ENCODE measurements at regions not wholly inside any gene's neighbourhood (a gene's known extent, or its start where the extent isn't known, plus 50 kb on each side); places are given as distances from the start of the nearest gene placed in this dataset.
A peak's percentile ranks its signal among the peaks of the same experiment; 100 is the strongest.
"Not testable (repeated sequence)": the region's sequence is repeated elsewhere in the genome, so short reads cannot be mapped to it uniquely, and the experiment has no call there.

DNA sequence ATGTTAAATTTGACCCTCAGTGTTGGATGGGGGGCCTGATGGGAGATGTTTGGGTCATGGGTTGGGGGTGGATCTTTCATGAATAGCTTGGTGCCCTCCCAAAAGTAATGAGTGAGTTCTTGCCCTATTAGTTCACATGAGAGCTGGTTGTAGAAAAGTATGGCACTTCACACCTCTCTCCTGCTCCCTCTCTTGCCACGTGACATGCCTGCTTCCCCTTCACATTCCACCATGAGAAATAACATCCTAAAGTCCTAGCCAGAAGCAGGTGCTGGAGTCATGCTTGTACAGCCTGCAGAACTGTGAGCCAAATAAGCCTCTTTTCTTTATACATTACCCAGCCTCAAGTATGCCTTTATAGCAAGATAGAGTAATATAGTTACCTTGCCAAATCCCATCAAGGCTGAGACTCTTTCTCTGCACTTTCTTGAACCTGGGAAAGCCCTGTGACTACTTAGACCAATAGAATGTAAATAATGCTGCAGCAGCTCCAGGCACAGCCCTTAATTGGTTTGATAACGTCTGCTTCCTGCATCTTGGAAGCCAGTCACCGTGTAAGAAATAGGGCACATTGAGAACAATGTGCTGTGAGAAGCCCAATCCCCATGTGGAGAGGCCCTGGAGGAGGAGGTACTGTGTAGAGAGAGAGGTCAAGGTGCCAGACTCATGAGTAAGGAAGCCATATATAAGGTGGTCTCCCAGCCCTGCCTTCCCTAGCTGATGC is 88.0 kb upstream of the NAMPT start:
- DNase-seq, result no peak

DNA sequence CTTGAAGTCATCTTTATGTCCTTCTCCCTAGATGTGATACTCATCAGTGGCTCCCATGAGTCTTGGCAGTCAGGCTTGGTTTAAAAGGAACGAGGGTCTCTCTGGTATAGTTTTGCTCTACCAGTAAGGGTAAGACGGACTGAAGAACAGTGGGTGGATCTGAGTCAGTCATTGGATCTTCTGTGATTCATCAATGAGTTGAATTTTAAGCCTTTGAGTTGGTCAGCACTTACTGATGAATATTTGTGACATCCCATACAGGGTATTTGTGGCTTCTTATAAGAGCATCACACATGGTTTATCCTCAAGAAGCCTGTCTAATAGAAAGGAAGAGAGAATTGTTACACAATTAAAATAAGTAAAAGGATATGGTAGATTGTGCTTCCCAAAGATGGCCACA is 87.3 kb upstream of the NAMPT start:
- no peak for DNase-seq

DNA sequence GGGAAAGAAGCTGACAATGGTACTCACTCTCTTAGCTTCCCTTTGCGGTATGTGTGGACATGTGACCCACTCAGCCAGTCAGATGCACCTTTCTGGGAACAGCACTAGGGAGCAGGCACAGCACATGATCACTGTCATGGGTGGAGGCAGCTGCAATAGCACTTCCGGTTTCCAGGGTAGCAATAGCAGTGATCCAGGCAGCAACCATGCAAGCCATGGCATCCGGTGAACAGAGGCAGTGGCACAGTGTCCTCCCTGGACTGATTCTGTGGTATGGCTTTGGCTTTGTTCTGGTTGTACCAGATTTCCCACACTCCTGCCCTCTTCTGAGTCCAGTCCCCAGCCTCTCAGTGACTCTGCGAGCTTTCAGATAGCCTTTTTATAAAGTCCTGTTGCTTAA is 86.8 kb upstream of the NAMPT start:
- DNase-seq, result no peak

DNA sequence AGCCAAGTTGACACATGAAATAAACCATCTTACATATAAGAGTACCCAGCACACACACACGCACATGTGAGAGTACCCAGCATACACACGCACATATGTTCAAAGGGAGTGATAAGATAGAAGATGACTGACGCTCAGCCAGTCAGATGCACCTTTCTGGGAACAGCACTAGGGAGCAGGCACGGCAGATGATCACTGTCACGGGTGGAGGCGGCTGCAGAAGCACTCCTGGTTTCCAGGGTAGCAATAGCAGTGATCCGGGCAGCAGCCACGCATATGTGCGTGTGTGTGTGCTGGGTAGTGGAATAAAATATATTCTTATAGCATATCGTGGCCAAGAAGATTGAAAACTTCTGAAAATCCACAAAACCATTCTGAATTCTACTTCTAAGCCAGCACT is 85.8 kb upstream of the NAMPT start:
- DNase-seq, result no peak

DNA sequence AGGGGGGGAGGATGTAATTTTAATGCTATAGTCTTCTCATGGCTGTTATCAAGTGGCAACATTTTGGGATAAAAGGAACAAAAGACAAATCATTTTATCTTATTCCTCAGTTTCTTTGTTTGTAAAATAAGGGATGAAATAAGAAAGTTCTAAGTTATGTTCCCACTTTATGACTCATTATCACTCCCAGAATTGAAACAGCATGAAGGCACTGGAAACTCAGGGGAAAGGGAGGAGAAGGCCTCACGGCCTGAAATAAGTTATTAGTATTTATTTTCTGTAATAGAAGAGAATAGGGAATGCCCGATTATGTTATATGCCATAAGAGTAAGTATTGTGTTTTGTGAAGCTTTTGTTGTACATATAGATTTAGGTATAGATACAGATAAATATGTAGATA is 85.0 kb upstream of the NAMPT start:
- no peak for DNase-seq

DNA sequence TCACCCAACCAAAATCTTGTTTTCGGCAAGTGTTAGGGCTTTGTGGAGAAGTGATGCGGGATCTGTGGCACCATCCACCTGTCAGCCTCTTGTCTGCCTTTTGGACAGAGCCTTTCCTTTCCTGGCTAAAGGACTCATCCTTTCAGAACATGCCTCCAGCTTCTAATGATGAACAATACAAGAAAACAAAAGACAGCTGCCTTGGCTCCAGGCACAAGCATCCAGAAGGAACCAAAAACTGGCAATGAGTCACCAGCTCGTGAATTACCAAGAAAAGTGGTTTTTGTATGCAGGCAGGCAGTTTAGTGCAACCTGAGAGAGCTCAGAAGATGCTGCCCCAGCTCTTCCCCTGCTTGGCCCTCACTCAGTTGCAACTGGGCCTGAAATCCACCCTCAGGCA is 84.6 kb upstream of the NAMPT start:
- no peak for DNase-seq

DNA sequence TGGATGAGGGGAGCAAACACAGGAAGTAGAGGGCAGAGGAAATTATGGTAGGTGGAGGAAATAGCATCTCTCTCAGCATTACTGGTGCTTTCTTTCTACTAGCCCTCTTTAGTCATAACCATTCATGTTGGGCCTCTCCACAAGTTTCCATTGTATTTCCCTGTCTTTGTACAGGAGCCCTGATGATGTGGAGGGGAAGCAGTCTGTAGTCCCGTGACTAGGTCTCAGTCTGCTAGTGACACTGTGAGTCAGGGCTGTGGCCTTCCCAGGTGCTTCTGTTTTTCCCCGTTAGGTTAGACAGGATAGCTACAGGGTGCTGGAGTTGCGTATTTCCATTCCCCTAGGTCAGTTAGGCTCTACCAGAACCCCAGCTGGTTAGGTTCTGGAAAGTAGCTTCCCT is 82.9 kb upstream of the NAMPT start:
- DNase-seq, result no peak

DNA sequence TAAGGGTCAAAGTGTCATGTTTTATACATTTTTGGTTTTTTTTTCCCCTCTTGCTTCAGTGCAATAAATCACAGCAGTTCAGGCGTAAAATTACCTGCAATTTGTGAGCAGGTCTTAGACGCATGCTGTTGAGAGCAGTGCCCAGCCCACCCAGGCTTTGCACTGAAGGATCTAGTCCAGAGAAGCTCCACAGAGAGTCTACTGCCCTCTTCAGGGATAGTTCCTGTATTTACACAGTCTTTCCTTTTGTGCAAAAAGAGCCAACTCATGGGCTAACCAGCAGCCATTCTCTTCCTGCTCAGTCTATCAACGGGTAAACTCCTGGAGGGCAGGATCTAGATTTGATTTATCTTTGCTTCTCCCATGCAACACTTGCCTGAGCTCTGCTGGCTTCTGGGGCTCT is 82.2 kb upstream of the NAMPT start:
- no peak for DNase-seq

DNA sequence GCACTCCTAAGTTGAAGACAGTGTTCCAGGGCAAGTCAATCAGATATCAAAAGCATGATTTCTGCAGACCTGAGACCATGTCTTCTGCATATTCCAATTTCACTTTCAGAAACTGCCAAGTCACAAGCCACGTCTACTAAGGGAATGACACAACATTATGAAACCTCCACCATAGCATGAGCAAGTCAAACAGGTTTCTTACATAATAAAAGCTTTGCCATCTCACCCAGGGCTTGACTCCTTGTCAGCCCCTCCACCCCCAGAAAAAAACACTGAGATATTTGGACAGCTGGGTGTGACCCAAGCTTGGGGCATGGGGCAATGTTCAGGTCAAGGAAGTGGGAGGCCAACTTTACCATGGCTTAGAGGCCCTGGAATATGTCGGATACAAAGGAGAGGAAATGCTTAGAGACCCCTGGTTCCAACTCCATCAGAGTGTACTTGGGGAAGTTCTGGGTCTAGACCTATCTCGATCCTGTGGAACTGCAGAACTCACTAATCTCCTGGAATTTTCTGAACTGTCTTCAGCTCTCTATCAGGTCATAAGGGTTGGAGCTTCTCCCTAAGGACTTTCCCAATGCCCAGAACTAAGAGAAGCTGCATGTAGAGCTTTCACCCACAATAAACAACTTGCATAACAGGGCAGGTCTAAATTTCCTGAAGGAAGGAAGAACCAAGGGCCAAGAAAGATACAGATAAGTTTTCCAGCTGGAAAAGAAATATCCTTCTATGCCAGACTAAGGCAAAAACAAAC is 80.6 kb upstream of the NAMPT start:
- no peak for DNase-seq

DNA sequence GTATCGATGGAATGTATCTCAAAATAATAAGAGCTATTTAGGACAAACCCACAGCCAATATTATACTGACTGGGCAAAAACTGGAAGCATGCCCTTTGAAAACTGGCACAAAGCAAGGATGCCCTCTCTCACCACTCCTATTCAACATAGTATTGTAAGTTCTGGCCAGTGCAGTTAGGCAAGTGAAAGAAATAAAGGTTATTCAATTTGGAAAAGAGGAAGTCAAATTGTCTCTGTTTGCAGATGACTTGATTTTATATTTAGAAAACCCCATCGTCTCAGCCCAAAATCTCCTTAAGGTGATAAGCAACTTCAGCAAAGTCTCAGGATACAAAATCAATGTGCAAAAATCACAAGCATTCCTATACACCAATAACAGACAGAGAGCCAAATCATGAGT is 77.7 kb upstream of the NAMPT start:
- not testable (repeated sequence) for DNase-seq

DNA sequence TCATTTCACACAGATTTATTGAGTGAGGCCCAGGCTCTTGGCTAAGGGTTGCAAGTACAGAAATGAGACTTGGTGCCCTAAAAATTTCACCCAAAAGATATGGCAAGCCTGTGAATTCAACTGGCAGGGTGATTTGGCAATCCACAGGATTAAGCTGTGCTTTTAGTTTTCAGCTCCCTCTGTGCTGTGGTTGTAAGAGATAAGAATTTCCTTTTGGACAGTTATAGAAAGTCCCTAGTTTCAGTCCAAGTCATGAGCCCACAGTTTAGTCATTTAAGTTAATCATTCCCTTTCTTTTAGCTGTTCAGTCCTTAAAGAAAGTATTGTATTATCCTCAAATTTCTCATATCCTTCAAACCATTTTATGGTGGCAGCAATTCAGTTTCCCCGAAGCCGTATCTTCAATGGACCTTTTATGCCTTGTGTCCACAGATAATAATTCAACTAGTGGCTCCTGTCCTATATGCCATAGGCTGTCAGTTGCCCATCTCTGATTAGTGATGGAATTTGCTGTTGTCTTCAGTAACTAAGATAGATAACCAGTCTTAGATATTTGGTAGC is 73.4 kb upstream of the NAMPT start:
- DNase-seq, result no peak

DNA sequence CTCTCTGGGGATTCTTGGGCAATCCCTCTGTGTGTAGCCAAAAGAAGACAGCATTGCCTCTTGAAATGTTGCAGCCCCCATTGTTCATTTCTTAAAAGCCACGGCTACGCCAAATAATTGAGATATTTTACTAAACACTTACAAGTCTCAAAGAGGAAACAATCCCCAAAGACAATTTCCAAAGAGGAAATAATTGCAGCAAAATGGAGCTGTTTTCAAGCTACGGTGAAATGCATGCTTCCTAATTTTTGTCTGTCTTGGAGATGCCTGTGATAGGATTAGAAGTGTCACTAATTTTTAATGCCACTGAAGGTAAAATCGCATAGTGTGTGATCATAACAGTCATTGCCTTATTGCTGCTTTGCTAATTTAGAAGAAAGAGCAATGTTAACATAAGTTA is 72.9 kb upstream of the NAMPT start:
- DNase-seq, result no peak

DNA sequence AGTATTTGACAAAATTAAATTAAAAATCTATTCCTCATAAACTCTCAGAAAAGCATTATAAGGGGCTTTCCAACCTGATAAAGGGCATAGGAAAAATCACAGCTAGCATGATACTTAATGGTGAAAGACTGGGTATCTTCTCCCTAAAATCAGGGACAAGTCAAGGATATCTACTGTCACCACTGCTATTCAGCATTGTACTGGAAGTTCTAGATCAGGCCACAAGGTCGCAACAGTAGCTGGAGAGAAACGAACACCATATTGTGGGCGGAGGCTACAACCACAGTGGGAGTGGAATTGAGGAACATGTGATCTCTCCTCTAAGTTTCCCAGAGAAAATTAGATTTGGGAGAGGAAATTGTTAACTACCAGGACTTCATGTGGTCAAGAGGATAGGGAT is 70.0 kb upstream of the NAMPT start:
- no peak for DNase-seq

DNA sequence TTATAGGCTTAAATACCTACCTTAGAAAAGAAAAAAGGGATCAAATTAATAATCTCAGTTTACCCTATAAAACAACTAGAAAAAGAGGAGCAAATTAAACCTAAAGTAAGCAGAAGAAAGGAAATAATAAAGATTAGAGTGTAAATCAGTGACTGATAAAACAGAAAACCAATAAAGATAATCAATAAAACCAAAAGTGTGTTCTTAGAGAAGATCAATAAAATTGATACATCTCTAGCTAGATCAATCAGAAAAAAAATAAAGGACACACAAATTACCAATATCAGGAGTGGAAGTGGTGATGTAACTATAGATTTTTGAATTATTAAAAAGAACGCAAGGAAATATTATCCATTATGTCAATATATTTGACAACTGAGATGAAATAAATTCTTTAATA is 69.2 kb upstream of the NAMPT start:
- DNase-seq, result no peak

DNA sequence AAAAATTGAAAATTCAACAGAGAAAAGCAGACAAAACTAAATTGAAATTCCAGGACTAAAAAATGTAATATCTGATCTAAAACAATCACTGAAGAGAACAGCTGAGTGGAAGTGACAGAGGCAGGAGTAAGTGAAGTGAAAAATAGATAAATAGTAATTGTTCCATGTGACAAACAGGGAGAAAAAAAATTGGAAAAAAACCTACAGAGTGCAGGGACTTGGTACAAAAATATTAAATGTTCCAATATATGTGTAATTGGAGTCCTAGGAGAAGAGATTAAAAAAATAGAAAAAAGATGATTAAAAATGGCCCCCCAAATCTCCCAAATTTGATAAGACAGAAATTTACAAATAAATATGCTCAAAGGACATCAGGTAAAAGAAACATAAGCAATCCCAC is 63.4 kb upstream of the NAMPT start:
- no peak for DNase-seq

DNA sequence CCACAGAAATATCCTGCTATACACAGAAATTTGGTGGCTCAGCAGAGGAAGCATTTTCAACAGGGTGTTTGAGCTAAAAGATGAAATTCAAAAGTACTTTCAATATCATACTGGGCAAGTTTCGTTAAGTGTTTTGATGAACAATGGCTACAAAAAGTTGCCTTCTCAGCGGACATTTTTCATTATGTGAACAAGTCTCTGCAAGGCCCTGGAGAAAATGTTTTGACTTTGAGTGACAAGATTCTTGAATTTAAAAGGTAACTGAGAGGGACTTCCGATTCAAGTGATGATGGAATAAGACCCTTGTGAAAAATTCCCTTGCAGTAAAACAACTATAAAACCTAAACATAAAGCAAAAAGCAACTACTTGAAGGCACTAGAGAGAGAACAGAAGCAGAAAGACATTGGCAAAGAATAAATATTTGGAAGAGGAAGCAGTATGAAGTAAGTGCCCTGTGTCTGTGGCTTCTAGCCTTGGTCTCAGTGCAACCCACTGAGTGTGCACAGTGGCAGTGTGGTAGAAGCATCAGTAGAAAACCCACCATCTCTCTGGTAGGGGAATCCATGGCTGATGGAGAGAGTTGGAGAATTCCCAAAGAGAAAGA is 62.5 kb upstream of the NAMPT start:
- DNase-seq, result no peak

DNA sequence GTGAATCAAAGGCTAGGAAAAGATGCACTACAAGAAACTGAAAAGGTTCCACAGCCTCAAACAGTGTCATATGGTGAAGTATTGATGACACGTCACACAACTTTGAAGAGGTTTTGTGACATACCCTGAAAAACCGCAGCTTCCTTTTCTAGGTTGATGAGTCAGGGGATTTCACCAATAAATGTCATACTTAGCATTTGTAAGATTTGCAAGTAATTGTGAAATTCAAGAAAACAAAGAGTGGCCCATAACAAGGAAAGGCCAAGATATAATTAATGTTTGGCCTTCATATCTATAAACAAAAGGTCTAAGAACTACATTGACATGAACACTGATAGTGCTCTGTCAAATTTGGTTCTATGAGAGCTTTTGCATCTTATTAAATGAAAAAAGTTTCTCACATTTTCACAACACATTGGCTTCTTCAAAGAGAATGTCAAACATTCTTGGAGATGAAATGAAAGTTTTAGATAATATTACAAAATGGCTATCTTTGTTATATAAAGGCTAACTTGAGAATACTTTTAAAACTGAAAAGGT is 62.0 kb upstream of the NAMPT start:
- peak; percentile 29 for DNase-seq

DNA sequence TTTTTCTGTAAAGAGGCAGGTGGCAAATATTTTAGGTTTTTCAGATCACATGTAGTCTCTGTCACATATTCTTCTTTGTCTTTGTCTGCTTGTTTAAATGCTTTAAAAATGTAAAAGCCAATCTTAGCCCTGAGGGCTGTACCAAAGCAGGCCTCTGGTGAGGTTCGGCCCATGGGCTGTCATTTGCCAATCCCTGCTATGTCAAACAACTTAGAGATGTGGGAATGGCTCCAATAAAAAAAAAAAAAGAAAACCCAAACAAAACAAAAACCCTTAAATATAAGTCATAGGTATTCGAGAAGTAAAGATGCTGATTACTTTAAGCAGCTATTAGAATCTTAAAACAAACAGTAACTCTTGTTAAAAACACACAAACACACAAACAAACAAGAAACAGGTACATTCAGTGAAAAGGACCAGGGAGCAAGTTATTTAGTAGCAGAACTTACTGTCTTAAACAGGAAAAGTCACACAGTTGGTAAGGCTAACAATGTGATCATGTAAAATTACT is 61.4 kb upstream of the NAMPT start:
- DNase-seq, result no peak

DNA sequence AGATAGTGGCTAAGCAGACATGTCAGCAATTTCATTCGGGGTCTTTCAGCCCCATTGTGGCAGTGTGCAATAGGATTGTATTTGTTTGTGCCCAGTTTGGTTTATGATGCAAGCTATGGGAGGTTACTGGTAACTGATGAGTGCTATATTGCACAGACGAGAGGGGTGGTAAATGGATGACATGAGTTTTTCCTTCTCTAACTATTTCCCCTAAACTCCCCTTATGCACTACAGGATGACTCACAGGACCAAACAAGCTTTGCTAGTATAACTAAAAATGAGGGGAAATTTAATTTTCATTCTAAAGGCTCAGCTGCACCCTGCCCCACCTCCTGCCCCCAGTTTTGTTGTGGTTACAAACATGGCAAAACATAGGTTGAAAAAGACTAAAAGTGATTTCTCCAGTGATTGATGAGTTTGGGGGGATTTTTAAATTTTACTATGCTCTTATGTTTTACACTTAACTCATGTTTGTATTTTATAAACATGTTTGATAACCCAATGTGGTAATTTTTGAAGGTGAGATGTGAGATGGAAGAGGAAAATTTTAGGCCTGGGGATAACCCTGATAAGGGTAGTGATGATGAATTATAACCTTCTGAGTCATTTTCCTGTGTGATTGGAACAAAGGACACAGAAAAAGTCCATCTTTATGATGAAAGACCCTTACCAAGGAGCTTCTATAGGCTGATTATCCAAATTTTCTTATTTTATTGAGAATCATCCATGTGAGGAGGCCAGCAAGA is 60.8 kb upstream of the NAMPT start:
- no peak for DNase-seq

DNA sequence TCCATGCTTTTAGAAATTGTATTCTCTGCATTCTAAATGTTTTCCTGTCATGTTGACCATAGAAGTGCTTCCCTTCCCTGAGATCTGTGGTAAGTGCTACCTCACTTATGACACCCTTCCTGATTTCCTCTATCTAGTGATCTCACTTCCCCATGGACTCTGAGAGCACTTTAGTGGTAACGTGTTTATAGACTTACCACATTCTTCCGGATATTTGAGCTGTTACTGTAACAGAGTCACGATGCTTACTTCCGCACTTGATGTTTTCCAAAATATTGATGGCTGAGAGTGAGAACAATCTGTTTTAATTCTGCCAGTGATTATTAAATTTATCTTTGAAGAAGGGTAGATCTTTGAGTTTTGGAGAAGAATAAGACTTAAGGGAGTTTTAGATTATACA is 60.1 kb upstream of the NAMPT start:
- DNase-seq, result no peak

DNA sequence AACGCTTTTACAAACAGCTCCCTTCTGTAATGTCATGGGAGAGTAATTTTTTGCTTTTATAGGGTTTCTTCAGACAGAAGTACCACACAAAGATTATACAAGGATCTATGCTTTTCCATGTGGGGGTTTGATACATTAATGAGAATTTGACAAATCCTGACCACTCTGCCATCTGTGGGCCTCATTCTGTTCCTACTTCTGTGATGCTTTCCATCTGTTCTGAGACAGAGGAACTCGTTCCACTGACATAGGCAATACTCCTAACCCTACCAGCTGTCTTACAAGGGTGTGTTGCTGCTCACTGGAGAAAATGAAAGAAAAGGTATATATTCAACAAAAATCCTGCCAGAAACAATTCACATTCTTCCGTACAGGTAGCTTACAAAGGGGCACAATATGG is 59.4 kb upstream of the NAMPT start:
- no peak for DNase-seq

DNA sequence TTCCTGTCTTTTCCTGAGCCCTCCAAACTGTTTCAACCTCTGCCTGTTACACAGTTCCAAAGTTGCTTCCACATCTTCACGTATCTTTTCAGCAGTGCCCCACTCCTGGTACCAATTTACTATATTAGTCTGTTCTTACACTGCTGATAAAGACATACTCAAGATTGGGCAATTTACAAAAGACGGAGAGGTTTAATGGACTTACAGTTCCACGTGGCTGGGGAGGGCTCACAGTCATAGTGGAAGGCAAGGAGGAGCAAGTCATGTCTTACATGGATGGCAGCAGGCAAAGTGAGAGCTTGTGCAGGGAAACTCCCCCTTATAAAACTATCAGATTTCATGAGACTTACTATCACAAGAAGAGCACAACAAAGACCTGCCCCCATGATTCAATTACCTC is 57.3 kb upstream of the NAMPT start:
- DNase-seq, result not testable (repeated sequence)

DNA sequence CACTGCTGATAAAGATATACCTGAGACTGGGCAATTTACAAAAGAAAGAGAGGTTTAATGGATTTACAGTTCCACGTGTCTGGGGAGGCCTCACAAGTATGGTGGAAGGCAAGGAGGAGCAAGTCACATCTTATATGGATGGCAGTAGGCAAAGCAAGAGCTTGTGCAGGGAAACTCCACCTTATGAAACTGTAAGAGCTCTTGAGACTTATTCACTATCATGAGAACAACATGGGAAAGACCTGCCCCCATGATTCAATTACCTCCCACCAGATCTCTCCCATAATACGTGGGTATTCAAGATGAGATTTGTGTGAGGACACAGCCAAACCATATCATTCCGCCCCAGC is 55.4 kb upstream of the NAMPT start:
- DNase-seq, result not testable (repeated sequence)
